BJ (cell line): ENCODE measurements at regions not wholly inside any gene's neighbourhood (a gene's known extent, or its start where the extent isn't known, plus 50 kb on each side); places are given as distances from the start of the nearest gene placed in this dataset.

Experiments
- CTCF ChIA-PET: fragments of 350-600 bp; formaldehyde crosslinking; extraction: SDS; loops from one replicate; lab custom pipeline; 2021; ENCODE audit warnings: antibody characterized with exemption, inconsistent platforms; lab: Yijun Ruan, JAX
- POLR2A ChIA-PET: fragments of 300-600 bp; sonication (Branson Sonifier 250); formaldehyde crosslinking; extraction: SDS; loops from one replicate; lab custom pipeline; 2021; ENCODE audit warnings: antibody characterized with exemption; lab: Charles Lee
- DNase-seq: peaks from one replicate; pipeline ENCODE4 v3.0.0-alpha.2; 2011; ENCODE audit warnings: low read depth
- H3K27me3 ChIP-seq: 2 replicates; pipeline ENCODE4 v1.6.0; 2011; ENCODE audit warnings: low read length; ENCODE audit not compliant: control insufficient read depth, insufficient read depth
- H3K36me3 ChIP-seq: 2 replicates; pipeline ENCODE4 v1.5.1; 2011; ENCODE audit warnings: low read length; ENCODE audit not compliant: control insufficient read depth, insufficient read depth
- H3K4me3 ChIP-seq: 2 replicates; pipeline ENCODE4 v1.5.1; 2011; ENCODE audit warnings: low read depth, mild to moderate bottlenecking, control low read depth, low read length
- CTCF ChIP-seq: IDR thresholded peaks from 2 replicates; pipeline ENCODE4 v1.5.1; 2011; ENCODE audit warnings: low read depth, mild to moderate bottlenecking, control low read depth, inconsistent platforms, low read length, moderate library complexity; ENCODE audit not compliant: insufficient read depth

GRCh38 chr6:95865857-95866256 lies 149.9 kb upstream of the FUT9 start:
- POLR2A ChIA-PET: no interaction called here
- H3K4me3 ChIP-seq: no peak overlapping the region
- H3K27me3 ChIP-seq: no peaks in the 10 kb centered on the region
- DNase-seq: no peak
- CTCF ChIA-PET: no interaction called here
- no peak for TF ChIP-seq CTCF
- no peaks in the 10 kb centered on the region for H3K36me3 ChIP-seq

GRCh38 chr6:95866732-95867131 lies 149.0 kb upstream of the FUT9 start:
- H3K4me3 ChIP-seq: no peak overlapping the region
- TF ChIP-seq CTCF: no peak
- POLR2A ChIA-PET: no interaction called here
- no peaks in the 10 kb centered on the region for H3K36me3 ChIP-seq
- H3K27me3 ChIP-seq: no peaks in the 10 kb centered on the region
- DNase-seq: no peak
- CTCF ChIA-PET: no interaction called here

- POLR2A ChIA-PET: no interaction called here
- CTCF ChIA-PET: no interaction called here
Observed at GRCh38 chr6:95867205-95867604, 148.6 kb upstream of the FUT9 start.

GRCh38 chr6:95877480-95877879 lies 138.3 kb upstream of the FUT9 start:
- ChIA-PET POLR2A (no interaction called here), CTCF (interaction anchor here (1.0 kb wide), 1 partner anchor 11 kb away, joined by 3 read pairs; no protein-coding TSS in a partner anchor)
- Histone ChIP-seq H3K36me3 (no peaks in the 10 kb centered on the region), H3K27me3 (no peaks in the 10 kb centered on the region), H3K4me3 (no peak overlapping the region)
- no peak for TF ChIP-seq CTCF
- DNase-seq: no peak

More at GRCh38 chr6:95867205-95867604, 148.6 kb upstream of the FUT9 start:
- no peak for DNase-seq
- Histone ChIP-seq H3K4me3 (no peak overlapping the region), H3K36me3 (no peaks in the 10 kb centered on the region), H3K27me3 (no peaks in the 10 kb centered on the region)
- no peak for TF ChIP-seq CTCF

- Histone ChIP-seq H3K27me3 (no peaks in the 10 kb centered on the region), H3K4me3 (no peak overlapping the region), H3K36me3 (no peaks in the 10 kb centered on the region)
- no peak for TF ChIP-seq CTCF
- no peak for DNase-seq
- ChIA-PET CTCF (no interaction called here), POLR2A (no interaction called here)
Observed at GRCh38 chr6:95879856-95880255, 135.9 kb upstream of the FUT9 start.
